Esophagus muscularis mucosa (tissue), 3 donors: ENCODE measurements at regions not wholly inside any gene's neighbourhood (a gene's known extent, or its start where the extent isn't known, plus 50 kb on each side); places are given as distances from the start of the nearest gene placed in this dataset.

ENCODE experiments used
- CTCF ChIP-seq, 3 experiments: fragments of 200-600 bp in 2 of 3; fragments of 450-650 bp in 1 of 3; sonication (generic) in 2 of 3; IDR thresholded peaks; one replicate each; pipeline ENCODE4 v1.5.1; 2017 to 2019; ENCODE audit warnings: antibody characterized with exemption in 3 of 3, mild to moderate bottlenecking in 2 of 3, moderate library complexity in 1 of 3
- POLR2AphosphoS5 ChIP-seq, 2 donors: sonication (generic); formaldehyde crosslinking; IDR thresholded peaks; one replicate each; pipeline ENCODE4 v1.6.1; 2017; ENCODE audit warnings: antibody characterized with exemption in 2 of 2

GRCh38 chr14:61928300-61928699 is 166.1 kb downstream of the SNAPC1 start:
- TF ChIP-seq CTCF (IDR thresholded peaks at IDR 0.05) = no peak
- no peak for TF ChIP-seq POLR2AphosphoS5 (IDR thresholded peaks at IDR 0.05)
